HepG2 (cell line): ENCODE measurements at regions not wholly inside any gene's neighbourhood (a gene's known extent, or its start where the extent isn't known, plus 50 kb on each side); places are given as distances from the start of the nearest gene placed in this dataset.
A peak's percentile ranks its signal among the peaks of the same experiment; 100 is the strongest.

Source experiments
- AGO2 ChIP-seq: fragments of 200-400 bp; formaldehyde crosslinking; optimal IDR thresholded peaks from 2 replicates; pipeline ENCODE3; 2017; ENCODE audit warnings: mild to moderate bottlenecking, low read depth, low read length, moderate library complexity
- CTCF ChIP-seq: sonication (generic); formaldehyde crosslinking; IDR thresholded peaks from 2 replicates; pipeline ENCODE4 v1.5.0; 2020; ENCODE audit warnings: mild to moderate bottlenecking, missing genetic modification reagents, moderate library complexity
- ERF ChIP-seq: IDR thresholded peaks from 2 replicates; pipeline ENCODE4 v1.6.1; 2018; ENCODE audit warnings: missing biosample characterization, missing genetic modification reagents
- HNF4A ChIP-seq: sonication (generic); formaldehyde crosslinking; IDR thresholded peaks from 2 replicates; pipeline ENCODE4 v1.4.0; 2020; ENCODE audit warnings: missing genetic modification reagents
- POLR2A ChIP-seq, 2 experiments: IDR thresholded peaks; 2 replicates each; pipeline ENCODE4 v1.6.1; 2011; ENCODE audit warnings: low read depth in 2 of 2, low read length in 2 of 2, mild to moderate bottlenecking in 1 of 2, moderate library complexity in 1 of 2; ENCODE audit not compliant: insufficient read depth in 1 of 2
- PRMT3 ChIP-seq: sonication (generic); formaldehyde crosslinking; IDR thresholded peaks from 2 replicates; pipeline ENCODE4 v1.8.1; 2022; ENCODE audit warnings: low read depth, mild to moderate bottlenecking, moderate library complexity, missing genetic modification reagents, borderline replicate concordance
- SOX6 ChIP-seq, 2 experiments: fragments of 450-650 bp in 1 of 2; sonication (generic) in 1 of 2; formaldehyde crosslinking in 1 of 2; IDR thresholded peaks; 2 replicates each; pipeline versions ENCODE4 v1.4.0 to v1.6.1; 2017 to 2020; ENCODE audit warnings: antibody characterized with exemption in 1 of 2, mild to moderate bottlenecking in 1 of 2, missing genetic modification reagents in 1 of 2
- UBTF ChIP-seq: sonication (generic); formaldehyde crosslinking; IDR thresholded peaks from 2 replicates; pipeline ENCODE4 v1.4.0; 2020; ENCODE audit warnings: mild to moderate bottlenecking, missing genetic modification reagents
- ZFP1 ChIP-seq: IDR thresholded peaks from 2 replicates; pipeline ENCODE4 v1.6.1; 2016
- ZFP37 ChIP-seq: sonication (generic); formaldehyde crosslinking; IDR thresholded peaks from 2 replicates; pipeline ENCODE4 v1.4.0; 2020; ENCODE audit warnings: missing genetic modification reagents, borderline replicate concordance
- TF ChIP-seq, protein P1 (sequence below): IDR thresholded peaks from 2 replicates; pipeline ENCODE4 v1.6.1; 2012; ENCODE audit warnings: inconsistent platforms

DNA sequence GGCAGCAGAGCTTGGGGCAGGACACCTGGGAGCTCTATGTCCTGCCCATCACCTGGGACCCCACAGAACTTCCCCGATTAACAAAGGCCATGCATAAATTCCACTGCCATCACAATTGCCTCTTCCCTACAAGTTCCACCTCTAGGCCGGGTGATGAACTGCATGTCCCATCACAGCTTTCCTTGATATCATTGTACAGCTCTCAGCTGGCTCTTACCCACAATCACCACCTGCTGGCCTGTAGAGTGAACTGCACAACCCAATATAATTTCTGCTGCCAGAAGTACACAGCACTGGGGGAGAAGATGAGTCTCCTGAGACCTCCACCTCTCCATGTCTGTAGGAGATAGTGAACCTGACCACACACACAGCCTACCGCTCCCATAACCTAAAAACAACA lies 285.0 kb upstream of the AADAT start:
- TF ChIP-seq UBTF (CRISPR knock-in tag) (no peak), HNF4A (CRISPR knock-in tag) (no peak), CTCF (peak; percentile 24; the same call in 1 of the 2 replicates), ZFP1 (CRISPR knock-in tag) (no peak), ERF (CRISPR knock-in tag) (no peak), SOX6 (IDR thresholded peaks at IDR 0.05) (no peak), SOX6 (CRISPR knock-in tag; IDR thresholded peaks at IDR 0.05) (no peak), PRMT3 (CRISPR knock-in tag) (no peak), POLR2A (IDR thresholded peaks at IDR 0.05; ENCODE audit: insufficient read depth in 1 of 2, low read depth in 2 of 2, low read length in 2 of 2) (no peak), ZFP37 (CRISPR knock-in tag) (no peak), AGO2 (no peak)
- TF ChIP-seq, protein P1, sequence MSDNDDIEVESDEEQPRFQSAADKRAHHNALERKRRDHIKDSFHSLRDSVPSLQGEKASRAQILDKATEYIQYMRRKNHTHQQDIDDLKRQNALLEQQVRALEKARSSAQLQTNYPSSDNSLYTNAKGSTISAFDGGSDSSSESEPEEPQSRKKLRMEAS: no peak
